ENCODE measurements at regions not wholly inside any gene's neighbourhood (a gene's known extent, or its start where the extent isn't known, plus 50 kb on each side); places are given as distances from the start of the nearest gene placed in this dataset.

- TF ChIP-seq CTCF (IDR thresholded peaks at IDR 0.05) (no peak), EZH2 (IDR thresholded peaks at IDR 0.05) (no peak), EZH2phosphoT487 (IDR thresholded peaks at IDR 0.05) (no peak)
Observed at GRCh38 chr9:82891321-82891720, 171.6 kb downstream of the RASEF start.
